Astrocyte of the cerebellum (primary cell): ENCODE measurements at regions not wholly inside any gene's neighbourhood (a gene's known extent, or its start where the extent isn't known, plus 50 kb on each side); places are given as distances from the start of the nearest gene placed in this dataset.

Experiments
- DNase-seq: peaks from one replicate; pipeline ENCODE4 v3.0.0-alpha.2; 2011; ENCODE audit warnings: low read depth
- H3K4me3 ChIP-seq: 2 replicates; pipeline ENCODE4 v1.5.1; 2011; ENCODE audit warnings: mild to moderate bottlenecking, low read depth, low read length, moderate library complexity
- CTCF ChIP-seq: IDR thresholded peaks from 2 replicates; pipeline ENCODE4 v1.5.1; 2012; ENCODE audit warnings: low read length, low read depth, moderate library complexity, mild to moderate bottlenecking; ENCODE audit errors: missing control alignments
- in situ Hi-C: cut with HindIII; loops from 2 replicates; pipeline ENCODE4 v1.10.0; 2017; ENCODE audit warnings: low sequenced_read_pairs

- in situ Hi-C loops: no loop called here
- no peak for DNase-seq
- TF ChIP-seq CTCF: no peak
- no peak overlapping the region for H3K4me3 ChIP-seq
Measured at GRCh38 chrX:3195845-3196244, 150.6 kb downstream of the MXRA5 start.

GRCh38 chrX:3192835-3193234 is 151.6 kb downstream of the ARSF start:
- DNase-seq: no peak
- no peak overlapping the region for H3K4me3 ChIP-seq
- TF ChIP-seq CTCF: no peak
- in situ Hi-C loops: no loop called here

- no peak overlapping the region for H3K4me3 ChIP-seq
- no peak for DNase-seq
- no peak for TF ChIP-seq CTCF
- in situ Hi-C loops: no loop called here
Measured at GRCh38 chrX:3191796-3192195, 150.5 kb downstream of the ARSF start.

GRCh38 chrX:3191201-3191600 is 149.9 kb downstream of the ARSF start:
- no peak for TF ChIP-seq CTCF
- in situ Hi-C loops: no loop called here
- DNase-seq: no peak
- no peak overlapping the region for H3K4me3 ChIP-seq

GRCh38 chrX:3184176-3184930 is 143.1 kb downstream of the ARSF start:
- in situ Hi-C loops: no loop called here
- DNase-seq: peak; percentile 87
- no peak overlapping the region for H3K4me3 ChIP-seq
- TF ChIP-seq CTCF: no peak

- no peak for DNase-seq
Measured at GRCh38 chrX:3181846-3182245, 140.6 kb downstream of the ARSF start.

More at GRCh38 chrX:3181846-3182245, 140.6 kb downstream of the ARSF start:
- H3K4me3 ChIP-seq: no peak overlapping the region
- no peak for TF ChIP-seq CTCF
- in situ Hi-C loops: no loop called here
